A673 (cell line): ENCODE measurements at regions not wholly inside any gene's neighbourhood (a gene's known extent, or its start where the extent isn't known, plus 50 kb on each side); places are given as distances from the start of the nearest gene placed in this dataset.

Experiments used
- CTCF ChIP-seq: fragments of 300-800, 200-600 bp; sonication (generic); conservative IDR thresholded peaks from 2 replicates; pipeline ENCODE4 v1.5.1; 2017; ENCODE audit warnings: low read depth, mild to moderate bottlenecking, antibody characterized with exemption, low read length, moderate library complexity, mixed read lengths
- EZH2 ChIP-seq: fragments of 200-600 bp; sonication (generic); IDR thresholded peaks from 2 replicates; pipeline ENCODE4 v1.6.1; 2017; ENCODE audit warnings: borderline replicate concordance, low read depth, mild to moderate bottlenecking, mixed read lengths, antibody characterized with exemption, low read length; ENCODE audit not compliant: poor library complexity, severe bottlenecking

DNA sequence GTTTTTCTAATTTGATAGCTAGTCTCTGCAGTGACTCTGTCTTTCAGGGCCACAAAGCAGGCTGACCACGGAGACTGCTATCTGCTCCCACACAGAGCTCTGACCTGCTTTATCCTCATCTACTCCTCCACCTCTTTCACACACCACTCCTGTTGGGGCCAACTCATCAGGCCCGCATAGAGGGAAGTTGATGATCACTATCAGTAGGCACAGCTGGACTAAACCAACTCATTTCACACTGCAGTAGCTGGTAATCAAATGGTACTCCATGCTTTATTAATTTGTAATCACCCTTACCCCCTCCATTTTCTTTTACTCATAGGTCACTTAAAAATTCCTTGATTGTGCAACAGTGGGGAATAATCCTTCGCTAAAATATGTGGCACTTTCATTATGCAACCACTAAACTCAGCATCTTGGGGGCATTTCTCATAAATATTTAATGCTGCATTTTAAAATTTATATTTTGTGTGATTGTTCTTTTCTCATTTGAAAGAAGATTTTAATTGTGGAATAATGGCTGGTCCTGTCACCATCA lies 249.8 kb upstream of the GCFC2 start:
- no peak for TF ChIP-seq CTCF
- TF ChIP-seq EZH2 = no peak
